A549 (cell line): ENCODE measurements at regions not wholly inside any gene's neighbourhood (a gene's known extent, or its start where the extent isn't known, plus 50 kb on each side); places are given as distances from the start of the nearest gene placed in this dataset.

Experiments used
- ATAC-seq, 2 experiments: fragments of 200-7000 bp in 1 of 2; fragments of >200 bp in 1 of 2; cut with Nextera tagmentation in 1 of 2; cut with Tn5 transposase in 1 of 2; 3 replicates each; pipeline versions ENCODE4 v1.8.0 to v1.9.1; 2018 to 2020; ENCODE audit warnings: mild to moderate bottlenecking in 1 of 2, moderate library complexity in 1 of 2
- CTCF ChIA-PET: fragments of 300-600 bp; sonication (Branson Sonifier 250); formaldehyde crosslinking; extraction: SDS; loops from one replicate; lab custom pipeline; 2021; ENCODE audit warnings: antibody characterized with exemption, inconsistent platforms; lab: Yijun Ruan, JAX
- POLR2A ChIA-PET: fragments of 350-600 bp; formaldehyde crosslinking; extraction: SDS; loops from one replicate; lab custom pipeline; 2021; ENCODE audit warnings: antibody characterized with exemption, inconsistent platforms; lab: Yijun Ruan, JAX
- DNase-seq, 2 experiments: peaks; one replicate each; pipeline versions ENCODE4 v3.0.0 to v3.0.0-alpha.2; 2011 to 2016; ENCODE audit warnings: low read depth in 1 of 2, low spot score in 1 of 2
- FAIRE-seq: peaks from 2 replicates; lab custom pipeline; 2011; peaks lifted over from hg19 to GRCh38; lab: Jason Lieb, UNC
- H3K27ac ChIP-seq, 2 experiments: fragments of >200 bp; sonication (Bioruptor Twin); formaldehyde crosslinking; 3 replicates each; pipeline ENCODE4 v1.5.1; 2016 to 2017
- H3K4me1 ChIP-seq: fragments of >200 bp; sonication (Bioruptor Twin); formaldehyde crosslinking; 3 replicates; pipeline ENCODE4 v1.6.1; 2016
- H3K4me2 ChIP-seq: fragments of >200 bp; sonication (Bioruptor Twin); formaldehyde crosslinking; 3 replicates; pipeline ENCODE4 v1.6.1; 2016
- H3K4me3 ChIP-seq: fragments of >200 bp; sonication (Bioruptor Twin); formaldehyde crosslinking; 3 replicates; pipeline ENCODE4 v1.5.1; 2016
- H3K9me3 ChIP-seq: fragments of >200 bp; sonication (Bioruptor Twin); formaldehyde crosslinking; 3 replicates; pipeline ENCODE4 v1.6.1; 2016
- CBX2 ChIP-seq: fragments of 200-600 bp; sonication (generic); IDR thresholded peaks from 2 replicates; pipeline ENCODE4 v1.6.1; 2016; ENCODE audit warnings: low read depth, mild to moderate bottlenecking, borderline replicate concordance
- CEBPB ChIP-seq, 2 experiments: fragments of >200 bp in 1 of 2; sonication (Bioruptor Twin) in 1 of 2; formaldehyde crosslinking in 1 of 2; IDR thresholded peaks; 2 replicates each; pipeline ENCODE4 v1.6.1; 2012 to 2016
- EHF ChIP-seq: fragments of 250-450 bp; sonication (Bioruptor Pico); IDR thresholded peaks from 2 replicates; pipeline ENCODE4 v1.5.0; 2020; ENCODE audit warnings: mild to moderate bottlenecking
- EHMT2 ChIP-seq: fragments of 200-600 bp; sonication (generic); IDR thresholded peaks from 2 replicates; pipeline ENCODE4 v1.6.1; 2016; ENCODE audit warnings: antibody characterized with exemption, low read depth, mild to moderate bottlenecking, moderate library complexity
- EP300 ChIP-seq, 2 experiments: fragments of >200 bp; sonication (Bioruptor Twin); formaldehyde crosslinking; IDR thresholded peaks; 2 replicates in 1 of 2; 3 replicates in 1 of 2; pipeline ENCODE4 v1.6.1; 2016 to 2017
- FOSB ChIP-seq: fragments of 250-450 bp; sonication (Bioruptor Pico); IDR thresholded peaks from 2 replicates; pipeline ENCODE4 v1.5.0; 2020; ENCODE audit warnings: mild to moderate bottlenecking, moderate library complexity
- FOSL2 ChIP-seq, 2 experiments: fragments of 450-650 bp in 1 of 2; fragments of >200 bp in 1 of 2; sonication (Bioruptor Twin) in 1 of 2; formaldehyde crosslinking; IDR thresholded peaks; 2 replicates each; pipeline versions ENCODE4 v1.5.0 to v1.6.1; 2016 to 2020; ENCODE audit warnings: mild to moderate bottlenecking in 1 of 2, moderate library complexity in 1 of 2
- FOXS1 ChIP-seq: fragments of 250-450 bp; sonication (Bioruptor Pico); IDR thresholded peaks from 2 replicates; pipeline ENCODE4 v1.5.0; 2020; ENCODE audit warnings: mild to moderate bottlenecking, moderate library complexity
- HDAC2 ChIP-seq: fragments of 200-600 bp; sonication (generic); IDR thresholded peaks from 2 replicates; pipeline ENCODE4 v1.6.1; 2016
- HEYL ChIP-seq: fragments of 250-450 bp; sonication (Bioruptor Pico); IDR thresholded peaks from 2 replicates; pipeline ENCODE4 v1.8.0; 2021; ENCODE audit warnings: mild to moderate bottlenecking, moderate library complexity
- NR3C1 ChIP-seq: fragments of >200 bp; sonication (Bioruptor Twin); formaldehyde crosslinking; IDR thresholded peaks from 3 replicates; pipeline ENCODE4 v1.6.1; 2017
- PHF8 ChIP-seq: fragments of 200-600 bp; sonication (generic); IDR thresholded peaks from 2 replicates; pipeline ENCODE4 v1.6.1; 2016; ENCODE audit warnings: low read depth, mild to moderate bottlenecking, antibody characterized with exemption, moderate library complexity, borderline replicate concordance
- POLR2A ChIP-seq: IDR thresholded peaks from 2 replicates; pipeline ENCODE4 v1.6.1; 2012; ENCODE audit warnings: mild to moderate bottlenecking, low read length
- POLR2AphosphoS2 ChIP-seq: conservative IDR thresholded peaks from 2 replicates; pipeline ENCODE4 v1.6.1; 2012; ENCODE audit warnings: low read length, improper control_type of control experiment, inconsistent platforms
- RFX5 ChIP-seq: fragments of 450-650 bp; IDR thresholded peaks from 2 replicates; pipeline ENCODE4 v1.7.1; 2014; ENCODE audit warnings: antibody characterized with exemption, mild to moderate bottlenecking, moderate library complexity
- RNF2 ChIP-seq: fragments of 200-600 bp; sonication (generic); IDR thresholded peaks from 2 replicates; pipeline ENCODE4 v1.6.1; 2016; ENCODE audit warnings: low read depth, mild to moderate bottlenecking, antibody characterized with exemption, moderate library complexity, borderline replicate concordance
- SREBF2 ChIP-seq: fragments of 450-650 bp; IDR thresholded peaks from 2 replicates; pipeline ENCODE4 v1.6.1; 2014; ENCODE audit warnings: mild to moderate bottlenecking, moderate library complexity
- TFCP2L1 ChIP-seq: fragments of 250-450 bp; sonication (Bioruptor Pico); IDR thresholded peaks from 2 replicates; pipeline ENCODE4 v1.5.0; 2021; ENCODE audit warnings: mild to moderate bottlenecking
- TP53 ChIP-seq: fragments of 250-450 bp; sonication (Bioruptor Pico); IDR thresholded peaks from 2 replicates; pipeline ENCODE4 v1.5.0; 2021; ENCODE audit warnings: mild to moderate bottlenecking, moderate library complexity
- ZC3H11A ChIP-seq: fragments of 450-650 bp; IDR thresholded peaks from 2 replicates; pipeline ENCODE4 v1.6.1; 2014; ENCODE audit warnings: antibody characterized with exemption, mild to moderate bottlenecking
- ZNF302 ChIP-seq: fragments of 250-450 bp; sonication (Bioruptor Pico); IDR thresholded peaks from 2 replicates; pipeline ENCODE4 v1.9.0; 2021; ENCODE audit warnings: inconsistent platforms, mild to moderate bottlenecking, moderate library complexity
- ZSCAN20 ChIP-seq: fragments of 250-450 bp; sonication (Bioruptor Pico); IDR thresholded peaks from 2 replicates; pipeline ENCODE4 v1.8.0; 2022; ENCODE audit warnings: mild to moderate bottlenecking, moderate library complexity
- WGBS: methylation state at CpG from one replicate; pipeline ENCODE4 v1.1.6; 2017; ENCODE audit errors: missing lambda C conversion rate; 5-methylcytosine and 5-hydroxymethylcytosine counted together
- TF ChIP-seq, protein P1 (sequence below): fragments of >200 bp; sonication (Bioruptor Twin); formaldehyde crosslinking; IDR thresholded peaks from 2 replicates; pipeline ENCODE4 v1.6.1; 2016
- TF ChIP-seq, protein P2 (sequence below): fragments of >200 bp; sonication (Bioruptor Twin); formaldehyde crosslinking; IDR thresholded peaks from 3 replicates; pipeline ENCODE4 v1.5.1; 2016
- TF ChIP-seq, protein P3 (sequence below): IDR thresholded peaks from 2 replicates; pipeline ENCODE4 v1.6.1; 2012
- TF ChIP-seq, protein P4 (sequence below): fragments of >200 bp; sonication (Bioruptor Twin); formaldehyde crosslinking; IDR thresholded peaks from 3 replicates; pipeline ENCODE4 v1.6.1; 2016

DNA sequence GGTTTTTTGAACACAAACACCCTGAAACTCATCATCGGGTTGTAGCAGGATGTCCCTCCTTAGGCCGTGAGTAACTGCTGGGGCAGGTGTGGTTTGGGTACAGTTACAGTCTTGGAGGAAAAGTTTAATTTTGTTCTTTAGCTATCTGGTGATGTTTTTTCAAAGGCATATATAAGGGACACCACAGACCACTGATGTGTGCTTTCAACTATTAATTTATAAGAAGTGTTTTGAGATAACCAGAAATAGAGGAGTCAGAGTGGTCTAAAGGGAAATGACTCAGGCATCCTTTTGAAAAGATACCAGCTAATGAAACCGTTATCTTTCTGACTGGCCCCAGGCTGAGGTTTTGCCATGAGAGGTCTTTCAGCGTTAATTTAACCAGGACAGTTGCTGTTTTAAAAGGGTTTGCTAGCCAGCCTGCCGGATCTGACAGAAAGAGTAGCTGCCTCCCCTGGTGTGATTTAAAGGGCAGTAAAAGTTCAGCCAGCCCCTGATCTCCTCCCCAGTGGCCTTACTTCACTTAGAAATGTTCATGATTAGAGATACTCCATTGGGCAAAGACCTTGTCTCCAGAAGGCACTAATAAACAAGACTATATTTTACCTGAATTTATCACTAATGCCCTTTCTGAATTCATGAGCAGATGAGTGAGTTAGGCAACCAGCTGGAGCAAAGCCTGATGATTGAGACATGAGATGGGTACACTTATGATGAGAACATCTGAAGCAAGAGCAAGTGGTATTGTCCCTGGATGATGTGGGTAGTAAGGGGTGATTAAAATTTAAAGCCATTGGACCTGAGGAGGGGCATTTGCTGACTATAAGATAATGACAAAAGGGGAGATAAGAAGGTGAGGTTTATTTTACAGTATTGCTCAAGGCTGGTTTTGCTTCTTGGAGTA, 482.5 kb upstream of the TBL1XR1 start:
- ATAC-seq (no peak), DNase-seq (no peak), FAIRE-seq (no peak)
- Histone ChIP-seq H3K4me3 (no peak overlapping the region), H3K4me2 (no peak overlapping the region), H3K4me1 (peaks cover 14% of the 10 kb centered on the region; the same call in 2 of the 3 replicates), H3K27ac (0 out of 6 replicates have a peak overlapping the region, but pooled peaks of 1 of the 2 experiments have one; percentile 26), H3K9me3 (no peaks in the 10 kb centered on the region)
- 81% methylated on average over 5 of the region's 5 CpGs for WGBS
- ChIA-PET CTCF (interaction anchor here (0.7 kb wide), 1 partner anchor 221 kb away, joined by 3 read pairs; no protein-coding TSS in a partner anchor), POLR2A (no interaction called here)
- no peak for TF ChIP-seq POLR2A
- no peak for TF ChIP-seq ZSCAN20 (CRISPR knock-in tag)
- no peak for TF ChIP-seq ZNF302 (CRISPR knock-in tag)
- no peak for TF ChIP-seq FOSB (CRISPR knock-in tag)
- TF ChIP-seq HDAC2 = no peak
- TF ChIP-seq TP53 = no peak
- no peak for TF ChIP-seq ZC3H11A
- TF ChIP-seq HEYL (CRISPR knock-in tag) = no peak
- no peak for TF ChIP-seq POLR2AphosphoS2
- TF ChIP-seq CEBPB (IDR thresholded peaks at IDR 0.05) = no peak
- no peak for TF ChIP-seq NR3C1
- TF ChIP-seq PHF8 = no peak
- no peak for TF ChIP-seq CBX2
- no peak for TF ChIP-seq RNF2
- TF ChIP-seq, protein P1, sequence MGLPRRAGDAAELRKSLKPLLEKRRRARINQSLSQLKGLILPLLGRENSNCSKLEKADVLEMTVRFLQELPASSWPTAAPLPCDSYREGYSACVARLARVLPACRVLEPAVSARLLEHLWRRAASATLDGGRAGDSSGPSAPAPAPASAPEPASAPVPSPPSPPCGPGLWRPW = no peak
- no peak for TF ChIP-seq EHF (CRISPR knock-in tag)

DNA sequence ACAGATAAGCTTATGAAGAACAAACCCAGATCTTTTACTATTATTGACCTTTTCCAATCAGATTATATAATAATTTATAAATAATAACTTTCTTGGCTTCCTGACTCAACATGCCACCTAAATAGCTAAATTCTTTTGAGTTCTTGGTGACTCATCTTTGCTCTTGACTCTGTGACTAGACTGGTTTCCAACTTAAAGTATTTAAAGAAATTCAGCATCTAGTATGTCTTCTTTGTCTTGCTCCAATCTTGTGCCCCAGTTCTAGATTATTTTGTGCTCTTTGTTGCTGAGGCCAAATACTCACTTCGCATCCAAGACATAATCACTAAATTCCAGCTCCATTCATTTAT, 483.2 kb upstream of the TBL1XR1 start:
- DNase-seq (no peak), ATAC-seq (no peak), FAIRE-seq (no peak)
- H3K4me2 ChIP-seq = no peak overlapping the region
- POLR2A ChIA-PET = no interaction called here
- TF ChIP-seq FOSL2 (IDR thresholded peaks at IDR 0.05) (no peak), FOSL2 (CRISPR knock-in tag; IDR thresholded peaks at IDR 0.05) (peak; percentile 28; the same call in 1 of the 2 replicates), FOSB (CRISPR knock-in tag) (no peak)
- TF ChIP-seq, protein P2, sequence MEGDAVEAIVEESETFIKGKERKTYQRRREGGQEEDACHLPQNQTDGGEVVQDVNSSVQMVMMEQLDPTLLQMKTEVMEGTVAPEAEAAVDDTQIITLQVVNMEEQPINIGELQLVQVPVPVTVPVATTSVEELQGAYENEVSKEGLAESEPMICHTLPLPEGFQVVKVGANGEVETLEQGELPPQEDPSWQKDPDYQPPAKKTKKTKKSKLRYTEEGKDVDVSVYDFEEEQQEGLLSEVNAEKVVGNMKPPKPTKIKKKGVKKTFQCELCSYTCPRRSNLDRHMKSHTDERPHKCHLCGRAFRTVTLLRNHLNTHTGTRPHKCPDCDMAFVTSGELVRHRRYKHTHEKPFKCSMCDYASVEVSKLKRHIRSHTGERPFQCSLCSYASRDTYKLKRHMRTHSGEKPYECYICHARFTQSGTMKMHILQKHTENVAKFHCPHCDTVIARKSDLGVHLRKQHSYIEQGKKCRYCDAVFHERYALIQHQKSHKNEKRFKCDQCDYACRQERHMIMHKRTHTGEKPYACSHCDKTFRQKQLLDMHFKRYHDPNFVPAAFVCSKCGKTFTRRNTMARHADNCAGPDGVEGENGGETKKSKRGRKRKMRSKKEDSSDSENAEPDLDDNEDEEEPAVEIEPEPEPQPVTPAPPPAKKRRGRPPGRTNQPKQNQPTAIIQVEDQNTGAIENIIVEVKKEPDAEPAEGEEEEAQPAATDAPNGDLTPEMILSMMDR = no peak
- no peaks in the 10 kb centered on the region for H3K9me3 ChIP-seq
- CTCF ChIA-PET = no interaction called here
- no peak overlapping the region for H3K27ac ChIP-seq
- WGBS = 75% methylated on average over 1 of the region's 1 CpG
- H3K4me1 ChIP-seq = peaks cover 14% of the 10 kb centered on the region; the same call in 2 of the 3 replicates
- H3K4me3 ChIP-seq = no peak overlapping the region

DNA sequence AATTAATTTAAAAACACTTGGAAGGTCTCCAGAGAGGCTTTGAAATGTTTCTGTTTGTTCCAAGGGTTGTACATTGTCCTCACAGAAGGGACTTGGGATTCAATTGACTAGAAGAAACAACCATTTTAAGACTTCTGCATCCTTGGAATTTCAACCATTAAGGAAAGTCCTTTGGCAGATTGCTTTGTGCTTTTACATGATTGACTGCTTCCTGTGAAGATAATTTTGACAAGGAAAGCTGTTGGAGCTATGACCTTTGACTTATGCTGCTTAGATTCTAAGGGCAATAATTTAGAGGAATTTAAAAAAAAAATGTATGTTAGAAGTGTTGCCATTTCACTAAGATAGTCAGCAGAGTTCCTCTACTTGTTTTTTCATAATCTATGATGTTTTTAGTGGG, 483.9 kb upstream of the TBL1XR1 start:
- no peak overlapping the region for H3K27ac ChIP-seq
- no peaks in the 10 kb centered on the region for H3K9me3 ChIP-seq
- no peak for TF ChIP-seq SREBF2
- no peak for TF ChIP-seq CBX2
- TF ChIP-seq FOSB (CRISPR knock-in tag) = no peak
- ATAC-seq = no peak
- no peak overlapping the region for H3K4me3 ChIP-seq
- ChIA-PET POLR2A (no interaction called here), CTCF (no interaction called here)
- H3K4me1 ChIP-seq = peaks cover 14% of the 10 kb centered on the region; the same call in 2 of the 3 replicates
- DNase-seq = no peak
- no peak overlapping the region for H3K4me2 ChIP-seq
- FAIRE-seq = no peak

DNA sequence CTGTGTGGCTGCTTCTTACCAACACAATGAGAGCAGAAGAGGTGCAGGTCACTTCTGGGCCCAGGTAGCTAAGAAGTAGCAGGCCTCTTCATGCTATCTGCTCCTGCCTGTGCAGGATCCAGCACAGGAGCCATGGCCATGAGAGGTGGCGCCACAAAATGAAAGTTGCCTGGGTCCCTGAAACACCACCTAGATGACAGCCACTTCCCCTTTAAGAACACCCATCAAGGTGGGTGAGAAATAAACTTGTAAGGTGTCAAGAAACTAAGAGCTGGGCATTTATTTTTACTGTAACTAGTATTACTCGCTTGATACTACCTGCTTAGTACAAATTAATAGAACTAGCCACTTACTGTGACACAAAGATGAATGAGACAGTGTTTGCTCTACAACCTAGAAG, 484.6 kb upstream of the TBL1XR1 start:
- no peak overlapping the region for H3K4me2 ChIP-seq
- TF ChIP-seq TFCP2L1 (CRISPR knock-in tag) (no peak), RFX5 (no peak), EHF (CRISPR knock-in tag) (no peak), CBX2 (no peak), EP300 (IDR thresholded peaks at IDR 0.05) (no peak), HEYL (CRISPR knock-in tag) (no peak), EHMT2 (no peak), NR3C1 (no peak), FOXS1 (CRISPR knock-in tag) (no peak)
- TF ChIP-seq, protein P1 = no peak
- TF ChIP-seq, protein P3, sequence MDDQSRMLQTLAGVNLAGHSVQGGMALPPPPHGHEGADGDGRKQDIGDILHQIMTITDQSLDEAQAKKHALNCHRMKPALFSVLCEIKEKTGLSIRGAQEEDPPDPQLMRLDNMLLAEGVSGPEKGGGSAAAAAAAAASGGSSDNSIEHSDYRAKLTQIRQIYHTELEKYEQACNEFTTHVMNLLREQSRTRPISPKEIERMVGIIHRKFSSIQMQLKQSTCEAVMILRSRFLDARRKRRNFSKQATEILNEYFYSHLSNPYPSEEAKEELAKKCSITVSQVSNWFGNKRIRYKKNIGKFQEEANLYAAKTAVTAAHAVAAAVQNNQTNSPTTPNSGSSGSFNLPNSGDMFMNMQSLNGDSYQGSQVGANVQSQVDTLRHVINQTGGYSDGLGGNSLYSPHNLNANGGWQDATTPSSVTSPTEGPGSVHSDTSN = no peak
- TF ChIP-seq, protein P4, sequence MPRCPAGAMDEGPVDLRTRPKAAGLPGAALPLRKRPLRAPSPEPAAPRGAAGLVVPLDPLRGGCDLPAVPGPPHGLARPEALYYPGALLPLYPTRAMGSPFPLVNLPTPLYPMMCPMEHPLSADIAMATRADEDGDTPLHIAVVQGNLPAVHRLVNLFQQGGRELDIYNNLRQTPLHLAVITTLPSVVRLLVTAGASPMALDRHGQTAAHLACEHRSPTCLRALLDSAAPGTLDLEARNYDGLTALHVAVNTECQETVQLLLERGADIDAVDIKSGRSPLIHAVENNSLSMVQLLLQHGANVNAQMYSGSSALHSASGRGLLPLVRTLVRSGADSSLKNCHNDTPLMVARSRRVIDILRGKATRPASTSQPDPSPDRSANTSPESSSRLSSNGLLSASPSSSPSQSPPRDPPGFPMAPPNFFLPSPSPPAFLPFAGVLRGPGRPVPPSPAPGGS = no peak
- 100% methylated on average over 2 of the region's 2 CpGs for WGBS
- FAIRE-seq (no peak), ATAC-seq (no peak), DNase-seq (no peak)
- H3K4me1 ChIP-seq = peaks cover 10% of the 10 kb centered on the region; the same call in 2 of the 3 replicates
- H3K4me3 ChIP-seq = no peak overlapping the region
- no peaks in the 10 kb centered on the region for H3K9me3 ChIP-seq
- ChIA-PET POLR2A (no interaction called here), CTCF (no interaction called here)
- no peak overlapping the region for H3K27ac ChIP-seq
